GM23338 (cell line): ENCODE measurements at regions not wholly inside any gene's neighbourhood (a gene's known extent, or its start where the extent isn't known, plus 50 kb on each side); places are given as distances from the start of the nearest gene placed in this dataset.

Source experiments
- CTCF ChIP-seq, 2 experiments: fragments of 200-600 bp in 1 of 2; sonication (generic) in 1 of 2; conservative IDR thresholded peaks; 2 replicates each; pipeline versions ENCODE4 v1.5.1 to v1.6.1; 2016 to 2017; ENCODE audit warnings: antibody characterized with exemption in 2 of 2, low read depth in 2 of 2, mild to moderate bottlenecking in 2 of 2, moderate library complexity in 1 of 2
- EZH2 ChIP-seq: fragments of 200-600 bp; sonication (generic); IDR thresholded peaks from one replicate; pipeline ENCODE4 v1.8.0; 2017; ENCODE audit warnings: antibody characterized with exemption, mild to moderate bottlenecking, low read depth; ENCODE audit not compliant: unreplicated experiment
- EZH2phosphoT487 ChIP-seq: fragments of 200-600 bp; sonication (generic); IDR thresholded peaks from one replicate; pipeline ENCODE4 v1.8.1; 2018; ENCODE audit warnings: antibody characterized with exemption; ENCODE audit not compliant: unreplicated experiment
- NANOG ChIP-seq: IDR thresholded peaks from 2 replicates; pipeline ENCODE4 v1.6.1; 2016; ENCODE audit warnings: antibody characterized with exemption, borderline replicate concordance
- POLR2AphosphoS5 ChIP-seq: IDR thresholded peaks from 2 replicates; pipeline ENCODE4 v1.6.1; 2016; ENCODE audit warnings: antibody characterized with exemption, low read depth
- REST ChIP-seq: IDR thresholded peaks from one replicate; pipeline ENCODE4 v1.6.1; 2018; ENCODE audit warnings: antibody characterized with exemption; ENCODE audit not compliant: unreplicated experiment
- STAT1 ChIP-seq: IDR thresholded peaks from one replicate; pipeline ENCODE4 v1.6.1; 2016; ENCODE audit warnings: antibody characterized with exemption; ENCODE audit not compliant: unreplicated experiment
- ZNF114 ChIP-seq: fragments of 250-450 bp; sonication (Bioruptor Pico); IDR thresholded peaks from 2 replicates; pipeline ENCODE4 v1.5.0; 2020; ENCODE audit warnings: mild to moderate bottlenecking, moderate library complexity
- ZNF462 ChIP-seq: fragments of 250-450 bp; sonication (Bioruptor Pico); IDR thresholded peaks from 2 replicates; pipeline ENCODE4 v1.5.0; 2020; ENCODE audit warnings: mild to moderate bottlenecking, moderate library complexity

- TF ChIP-seq CTCF (conservative IDR thresholded peaks at IDR 0.05; ENCODE audit: low read depth in 2 of 2) (no peak), REST (no peak), EZH2 (no peak), POLR2AphosphoS5 (no peak), NANOG (no peak), STAT1 (no peak), ZNF462 (CRISPR knock-in tag) (no peak), EZH2phosphoT487 (no peak), ZNF114 (CRISPR knock-in tag) (no peak)
These were observed 532.0 kb downstream of the CDH11 start for GRCh38 chr16:64589836-64590235.
